Ovary (tissue), 3 donors: ENCODE measurements at regions not wholly inside any gene's neighbourhood (a gene's known extent, or its start where the extent isn't known, plus 50 kb on each side); places are given as distances from the start of the nearest gene placed in this dataset.

Experiments used
- POLR2A ChIP-seq: fragments of 450-650 bp; IDR thresholded peaks from one replicate; pipeline ENCODE4 v1.6.1; 2017; ENCODE audit warnings: antibody characterized with exemption, mild to moderate bottlenecking, moderate library complexity
- TF ChIP-seq, protein P1 (sequence below), 3 donors: fragments of 450-650 bp in 2 of 3; fragments of 200-600 bp in 1 of 3; IDR thresholded peaks; one replicate each; pipeline versions ENCODE4 v1.5.1 to v1.8.0; 2016 to 2022; ENCODE audit warnings: antibody characterized with exemption in 3 of 3, mild to moderate bottlenecking in 1 of 3
- donor health status: DM: no; HTN: no; CAD: no.

DNA sequence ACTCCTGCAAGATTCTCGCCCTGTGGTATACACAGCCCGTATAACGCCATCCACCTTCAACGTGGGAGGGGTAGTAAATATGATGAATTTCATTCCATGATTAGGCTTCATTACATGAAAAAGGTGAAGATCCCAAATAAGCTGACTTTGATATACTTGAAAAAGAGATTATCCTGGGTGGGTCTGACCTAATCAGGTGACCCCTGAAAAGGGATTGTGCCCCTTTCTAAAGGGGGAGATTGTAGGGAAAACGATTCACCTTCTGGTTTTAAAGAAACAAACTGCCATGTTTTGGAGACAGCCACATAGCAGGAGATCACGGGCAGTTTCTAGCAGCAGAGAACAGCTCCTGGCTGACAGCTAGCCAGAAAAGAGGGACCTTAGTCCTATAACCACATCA is 155.1 kb upstream of the SMLR1 start:
- TF ChIP-seq, protein P1, sequence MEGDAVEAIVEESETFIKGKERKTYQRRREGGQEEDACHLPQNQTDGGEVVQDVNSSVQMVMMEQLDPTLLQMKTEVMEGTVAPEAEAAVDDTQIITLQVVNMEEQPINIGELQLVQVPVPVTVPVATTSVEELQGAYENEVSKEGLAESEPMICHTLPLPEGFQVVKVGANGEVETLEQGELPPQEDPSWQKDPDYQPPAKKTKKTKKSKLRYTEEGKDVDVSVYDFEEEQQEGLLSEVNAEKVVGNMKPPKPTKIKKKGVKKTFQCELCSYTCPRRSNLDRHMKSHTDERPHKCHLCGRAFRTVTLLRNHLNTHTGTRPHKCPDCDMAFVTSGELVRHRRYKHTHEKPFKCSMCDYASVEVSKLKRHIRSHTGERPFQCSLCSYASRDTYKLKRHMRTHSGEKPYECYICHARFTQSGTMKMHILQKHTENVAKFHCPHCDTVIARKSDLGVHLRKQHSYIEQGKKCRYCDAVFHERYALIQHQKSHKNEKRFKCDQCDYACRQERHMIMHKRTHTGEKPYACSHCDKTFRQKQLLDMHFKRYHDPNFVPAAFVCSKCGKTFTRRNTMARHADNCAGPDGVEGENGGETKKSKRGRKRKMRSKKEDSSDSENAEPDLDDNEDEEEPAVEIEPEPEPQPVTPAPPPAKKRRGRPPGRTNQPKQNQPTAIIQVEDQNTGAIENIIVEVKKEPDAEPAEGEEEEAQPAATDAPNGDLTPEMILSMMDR (IDR thresholded peaks at IDR 0.05): no peak
- no peak for TF ChIP-seq POLR2A
